ENCODE measurements at regions not wholly inside any gene's neighbourhood (a gene's known extent, or its start where the extent isn't known, plus 50 kb on each side); places are given as distances from the start of the nearest gene placed in this dataset.
"Not testable (repeated sequence)": the region's sequence is repeated elsewhere in the genome, so short reads cannot be mapped to it uniquely, and the experiment has no call there.

- CTCF ChIA-PET, result interaction anchor here (0.6 to 1.1 kb wide), 4 partner anchors 40 to 254 kb away, joined by 3 to 5 read pairs (median 3); no protein-coding TSS in a partner anchor
- peaks cover 10% of the 10 kb centered on the region for H3K4me1 Mint-ChIP-seq (ENCODE audit: low read depth)
Measured at GRCh38 chr5:131107128-131107527, 57.9 kb downstream of the HINT1 start.

GRCh38 chr5:131104169-131104808 lies 60.8 kb downstream of the HINT1 start:
- H3K27ac Mint-ChIP-seq, result no peak overlapping the region
- H3K36me3 Mint-ChIP-seq (ENCODE audit: low read depth), result no peaks in the 10 kb centered on the region
- no peaks in the 10 kb centered on the region for H3K27me3 Mint-ChIP-seq (ENCODE audit: low read depth)
- CTCF ChIA-PET, result no interaction called here
- DNase-seq (no peak), ATAC-seq (no peak)
- H3K9me3 Mint-ChIP-seq (ENCODE audit: insufficient read depth), result no peaks in the 10 kb centered on the region
- no peak overlapping the region for H3K4me3 Mint-ChIP-seq
- H3K4me1 Mint-ChIP-seq (ENCODE audit: low read depth), result peaks cover 10% of the 10 kb centered on the region
- POLR2A ChIA-PET, result no interaction called here

More at GRCh38 chr5:131107128-131107527, 57.9 kb downstream of the HINT1 start:
- Mint-ChIP-seq H3K4me3 (no peak overlapping the region), H3K9me3 (ENCODE audit: insufficient read depth) (no peaks in the 10 kb centered on the region), H3K27ac (no peak overlapping the region), H3K36me3 (ENCODE audit: low read depth) (no peaks in the 10 kb centered on the region), H3K27me3 (ENCODE audit: low read depth) (no peaks in the 10 kb centered on the region)
- no peak for DNase-seq
- POLR2A ChIA-PET, result no interaction called here
- ATAC-seq, result no peak

- ATAC-seq, result no peak
- no peak for DNase-seq
- Mint-ChIP-seq H3K27ac (no peak overlapping the region), H3K9me3 (ENCODE audit: insufficient read depth) (no peaks in the 10 kb centered on the region), H3K36me3 (ENCODE audit: low read depth) (no peaks in the 10 kb centered on the region), H3K4me3 (no peak overlapping the region), H3K4me1 (ENCODE audit: low read depth) (no peaks in the 10 kb centered on the region), H3K27me3 (ENCODE audit: low read depth) (no peaks in the 10 kb centered on the region)
- ChIA-PET CTCF (no interaction called here), POLR2A (no interaction called here)
Measured at GRCh38 chr5:131096774-131097710, 68.0 kb downstream of the HINT1 start.

GRCh38 chr5:131095561-131095960 lies 69.5 kb downstream of the HINT1 start:
- H3K36me3 Mint-ChIP-seq (ENCODE audit: low read depth); POLR2A ChIA-PET: not testable (repeated sequence)

GRCh38 chr5:131084436-131084835 lies 80.6 kb downstream of the HINT1 start:
- POLR2A ChIA-PET, result no interaction called here
- DNase-seq, result no peak
- peaks cover 3% of the 10 kb centered on the region for H3K27me3 Mint-ChIP-seq (ENCODE audit: low read depth)
- ATAC-seq, result no peak
- H3K9me3 Mint-ChIP-seq (ENCODE audit: insufficient read depth), result peaks cover 17% of the 10 kb centered on the region
- H3K4me3 Mint-ChIP-seq, result no peak overlapping the region
- CTCF ChIA-PET, result no interaction called here
- no peaks in the 10 kb centered on the region for H3K4me1 Mint-ChIP-seq (ENCODE audit: low read depth)
- peaks cover 6% of the 10 kb centered on the region for H3K36me3 Mint-ChIP-seq (ENCODE audit: low read depth)
- no peak overlapping the region for H3K27ac Mint-ChIP-seq

More at GRCh38 chr5:131095561-131095960, 69.5 kb downstream of the HINT1 start:
- H3K27me3 Mint-ChIP-seq (ENCODE audit: low read depth); DNase-seq; H3K27ac Mint-ChIP-seq; ATAC-seq; H3K4me1 Mint-ChIP-seq (ENCODE audit: low read depth); H3K9me3 Mint-ChIP-seq (ENCODE audit: insufficient read depth); CTCF ChIA-PET; H3K4me3 Mint-ChIP-seq: not testable (repeated sequence)

GRCh38 chr5:131081913-131082488 lies 83.1 kb downstream of the HINT1 start:
- DNase-seq (no peak), ATAC-seq (no peak)
- POLR2A ChIA-PET, result no interaction called here
- peaks cover 9% of the 10 kb centered on the region for H3K4me1 Mint-ChIP-seq (ENCODE audit: low read depth)
- no peaks in the 10 kb centered on the region for H3K36me3 Mint-ChIP-seq (ENCODE audit: low read depth)
- H3K4me3 Mint-ChIP-seq, result no peak overlapping the region
- peaks cover 7% of the 10 kb centered on the region for H3K9me3 Mint-ChIP-seq (ENCODE audit: insufficient read depth)
- H3K27ac Mint-ChIP-seq, result no peak overlapping the region
- peaks cover 3% of the 10 kb centered on the region for H3K27me3 Mint-ChIP-seq (ENCODE audit: low read depth)
- CTCF ChIA-PET, result no interaction called here

GRCh38 chr5:131081374-131081773 lies 83.7 kb downstream of the HINT1 start:
- no peak for ATAC-seq
- Mint-ChIP-seq H3K4me3 (no peak overlapping the region), H3K4me1 (ENCODE audit: low read depth) (peaks cover 15% of the 10 kb centered on the region), H3K9me3 (ENCODE audit: insufficient read depth) (peaks cover 5% of the 10 kb centered on the region), H3K36me3 (ENCODE audit: low read depth) (no peaks in the 10 kb centered on the region), H3K27ac (no peak overlapping the region), H3K27me3 (ENCODE audit: low read depth) (peaks cover 3% of the 10 kb centered on the region)
- no peak for DNase-seq
- ChIA-PET POLR2A (no interaction called here), CTCF (no interaction called here)

GRCh38 chr5:131079232-131079631 lies 85.8 kb downstream of the HINT1 start:
- Mint-ChIP-seq H3K9me3 (ENCODE audit: insufficient read depth) (peaks cover 13% of the 10 kb centered on the region), H3K4me1 (ENCODE audit: low read depth) (peaks cover 15% of the 10 kb centered on the region), H3K27me3 (ENCODE audit: low read depth) (peaks cover 3% of the 10 kb centered on the region), H3K27ac (no peak overlapping the region), H3K36me3 (ENCODE audit: low read depth) (peaks cover 2% of the 10 kb centered on the region), H3K4me3 (no peak overlapping the region)
- ATAC-seq, result no peak
- no peak for DNase-seq
- ChIA-PET POLR2A (no interaction called here), CTCF (no interaction called here)

- Mint-ChIP-seq H3K27me3 (ENCODE audit: low read depth) (no peaks in the 10 kb centered on the region), H3K4me1 (ENCODE audit: low read depth) (peaks cover 59% of the 10 kb centered on the region), H3K9me3 (ENCODE audit: insufficient read depth) (peaks cover 32% of the 10 kb centered on the region), H3K27ac (peak overlapping the region; percentile 89), H3K36me3 (ENCODE audit: low read depth) (peaks cover 41% of the 10 kb centered on the region), H3K4me3 (peak overlapping the region; percentile 50)
- POLR2A ChIA-PET, result interaction anchor here (1.5 kb wide), 1 partner anchor 96 kb away, joined by 4 read pairs; no protein-coding TSS in a partner anchor
- ATAC-seq (peak; percentile 98), DNase-seq (peak; percentile 86)
- CTCF ChIA-PET, result interaction anchor here (0.6 to 3.4 kb wide), 4 partner anchors 8 to 198 kb away, joined by 3 to 18 read pairs (median 4); no protein-coding TSS in a partner anchor
Measured at GRCh38 chr5:131068893-131069643, 96.0 kb downstream of the HINT1 start.

- Mint-ChIP-seq H3K36me3 (ENCODE audit: low read depth) (peaks cover 47% of the 10 kb centered on the region), H3K4me1 (ENCODE audit: low read depth) (peaks cover 61% of the 10 kb centered on the region), H3K4me3 (no peak overlapping the region), H3K27me3 (ENCODE audit: low read depth) (no peaks in the 10 kb centered on the region), H3K9me3 (ENCODE audit: insufficient read depth) (peaks cover 34% of the 10 kb centered on the region), H3K27ac (peak overlapping the region; percentile 39)
- ATAC-seq, result no peak
- ChIA-PET CTCF (interaction anchor here (0.8 to 3.4 kb wide), 5 partner anchors 9 to 197 kb away, joined by 3 to 18 read pairs (median 3); no protein-coding TSS in a partner anchor), POLR2A (no interaction called here)
- no peak for DNase-seq
Measured at GRCh38 chr5:131068076-131068475, 97.0 kb downstream of the HINT1 start.

GRCh38 chr5:131067636-131068035 lies 97.4 kb downstream of the HINT1 start:
- ChIA-PET POLR2A (no interaction called here), CTCF (interaction anchor here (0.8 to 3.4 kb wide), 5 partner anchors 9 to 196 kb away, joined by 3 to 18 read pairs (median 3); no protein-coding TSS in a partner anchor)
- Mint-ChIP-seq H3K4me3 (no peak overlapping the region), H3K27me3 (ENCODE audit: low read depth) (no peaks in the 10 kb centered on the region), H3K36me3 (ENCODE audit: low read depth) (peaks cover 47% of the 10 kb centered on the region), H3K4me1 (ENCODE audit: low read depth) (peaks cover 61% of the 10 kb centered on the region), H3K27ac (peak overlapping the region; percentile 27), H3K9me3 (ENCODE audit: insufficient read depth) (peaks cover 34% of the 10 kb centered on the region)
- no peak for ATAC-seq
- DNase-seq, result no peak

All from activated CD8-positive, alpha-beta T cell treated with anti-CD3 and anti-CD28 coated beads, Interleukin-2, amount 10 ng/mL, durations not matched to agents 7 days and 5 days (primary cell).